Natural killer cell (primary cell): ENCODE measurements at regions not wholly inside any gene's neighbourhood (a gene's known extent, or its start where the extent isn't known, plus 50 kb on each side); places are given as distances from the start of the nearest gene placed in this dataset.

Experiments used
- ATAC-seq, 3 donors: fragments of 150-1000 bp in 2 of 3; fragments of 200-7000 bp in 1 of 3; cut with Tn5 transposase; 1 replicate in 1 of 3; 2 replicates in 2 of 3; pipeline ENCODE4 v1.10.0; 2021; ENCODE audit warnings: mild to moderate bottlenecking in 2 of 3, moderate library complexity in 2 of 3
- DNase-seq, 2 donors: peaks; one replicate each; pipeline versions ENCODE4 v3.0.0 to v3.0.0-alpha.2; 2013 to 2021; ENCODE audit warnings: mixed read lengths in 1 of 2
- H3K27ac ChIP-seq: one replicate; pipeline ENCODE4 v1.5.1; 2013; ENCODE audit warnings: mild to moderate bottlenecking, low read length
- H3K27me3 ChIP-seq: one replicate; pipeline ENCODE4 v1.6.1; 2013; ENCODE audit warnings: low read length; ENCODE audit not compliant: control insufficient read depth, insufficient read depth
- H3K36me3 ChIP-seq: one replicate; pipeline ENCODE4 v1.6.1; 2013; ENCODE audit warnings: low read length; ENCODE audit not compliant: control insufficient read depth, insufficient read depth
- H3K4me1 ChIP-seq: one replicate; pipeline ENCODE4 v1.6.1; 2013; ENCODE audit warnings: low read length; ENCODE audit not compliant: control insufficient read depth, insufficient read depth
- H3K4me3 ChIP-seq: one replicate; pipeline ENCODE4 v1.5.1; 2013; ENCODE audit warnings: low read length
- H3K9me3 ChIP-seq: one replicate; pipeline ENCODE4 v1.6.1; 2013; ENCODE audit warnings: low read length; ENCODE audit not compliant: control insufficient read depth, insufficient read depth
- H3K27ac Mint-ChIP-seq, 2 donors: one replicate each; pipeline ENCODE4 v1.8.0; 2022; ENCODE audit warnings: mild to moderate bottlenecking in 2 of 2, mixed read lengths in 2 of 2, moderate library complexity in 1 of 2
- H3K27me3 Mint-ChIP-seq, 2 donors: one replicate each; pipeline ENCODE4 v1.8.0; 2022; ENCODE audit warnings: low read depth in 2 of 2, mixed read lengths in 2 of 2
- H3K36me3 Mint-ChIP-seq: one replicate; pipeline ENCODE4 v1.8.0; 2022; ENCODE audit warnings: mixed read lengths
- H3K4me1 Mint-ChIP-seq, 2 donors: one replicate each; pipeline ENCODE4 v1.8.0; 2022; ENCODE audit warnings: mixed read lengths in 2 of 2
- H3K4me3 Mint-ChIP-seq: one replicate; pipeline ENCODE4 v1.8.0; 2022; ENCODE audit warnings: mild to moderate bottlenecking, moderate library complexity, mixed read lengths
- H3K9me3 Mint-ChIP-seq, 2 donors: one replicate each; pipeline ENCODE4 v1.8.0; 2022; ENCODE audit warnings: mixed read lengths in 2 of 2
- WGBS: methylation state at CpG from one replicate; pipeline ENCODE4 v1.1.7; 2013; ENCODE audit warnings: missing lambda C conversion rate; ENCODE audit not compliant: insufficient coverage; 5-methylcytosine and 5-hydroxymethylcytosine counted together
- intact Hi-C: fragments of 100-400 bp; cut with micrococcal nuclease; formaldehyde crosslinking; loops from one replicate; pipeline ENCODE4 v1.14.2; 2022
- TF ChIP-seq, protein P1 (sequence below): fragments of 200-600 bp; IDR thresholded peaks from one replicate; pipeline ENCODE4 v1.8.0; 2022; ENCODE audit warnings: antibody characterized with exemption

DNA sequence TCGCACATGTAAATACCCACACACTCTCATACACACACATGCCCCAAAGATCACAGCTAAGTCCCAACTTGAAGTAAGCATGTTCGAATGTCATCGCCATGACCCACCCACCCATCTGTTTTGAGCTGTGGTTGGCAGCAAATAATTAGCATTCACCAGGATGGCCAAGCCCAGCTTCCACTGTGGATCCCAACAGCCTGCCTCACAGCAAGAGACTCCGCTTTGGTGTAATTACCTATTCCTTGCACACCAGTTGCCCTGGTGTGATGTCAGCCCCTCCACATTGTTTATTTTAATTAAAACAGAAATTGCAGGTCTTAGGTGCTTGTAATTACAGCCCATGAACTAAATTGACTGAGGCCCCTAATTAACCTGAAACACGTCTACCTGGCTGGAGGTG is 81.1 kb downstream of the MAFB start:
- WGBS = 83% methylated on average over 5 of the region's 5 CpGs

DNA sequence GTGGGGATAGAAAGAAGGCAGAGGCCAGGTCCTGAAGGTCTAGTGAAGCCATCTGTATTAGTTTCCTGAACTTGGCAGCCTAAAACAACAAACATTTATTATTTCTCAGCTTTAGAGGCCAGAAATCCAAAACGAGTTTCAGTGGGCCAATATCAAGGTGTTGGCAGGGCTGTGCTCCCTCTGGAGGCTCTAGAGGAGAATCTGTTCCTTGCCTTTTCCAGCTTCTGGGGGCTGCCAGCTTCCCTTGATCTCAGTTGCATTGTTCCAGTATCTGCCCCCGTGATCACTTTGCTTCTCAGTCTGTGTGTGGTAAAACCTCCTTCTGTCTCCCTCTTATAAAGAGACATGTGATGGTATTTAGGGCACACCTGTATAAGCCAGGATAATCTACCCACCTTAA is 82.4 kb downstream of the MAFB start:
- Histone ChIP-seq H3K4me1 (no peaks in the 10 kb centered on the region), H3K27me3 (peaks cover 2% of the 10 kb centered on the region), H3K9me3 (no peaks in the 10 kb centered on the region), H3K27ac (no peak overlapping the region), H3K4me3 (no peak overlapping the region), H3K36me3 (no peaks in the 10 kb centered on the region)
- TF ChIP-seq, protein P1, sequence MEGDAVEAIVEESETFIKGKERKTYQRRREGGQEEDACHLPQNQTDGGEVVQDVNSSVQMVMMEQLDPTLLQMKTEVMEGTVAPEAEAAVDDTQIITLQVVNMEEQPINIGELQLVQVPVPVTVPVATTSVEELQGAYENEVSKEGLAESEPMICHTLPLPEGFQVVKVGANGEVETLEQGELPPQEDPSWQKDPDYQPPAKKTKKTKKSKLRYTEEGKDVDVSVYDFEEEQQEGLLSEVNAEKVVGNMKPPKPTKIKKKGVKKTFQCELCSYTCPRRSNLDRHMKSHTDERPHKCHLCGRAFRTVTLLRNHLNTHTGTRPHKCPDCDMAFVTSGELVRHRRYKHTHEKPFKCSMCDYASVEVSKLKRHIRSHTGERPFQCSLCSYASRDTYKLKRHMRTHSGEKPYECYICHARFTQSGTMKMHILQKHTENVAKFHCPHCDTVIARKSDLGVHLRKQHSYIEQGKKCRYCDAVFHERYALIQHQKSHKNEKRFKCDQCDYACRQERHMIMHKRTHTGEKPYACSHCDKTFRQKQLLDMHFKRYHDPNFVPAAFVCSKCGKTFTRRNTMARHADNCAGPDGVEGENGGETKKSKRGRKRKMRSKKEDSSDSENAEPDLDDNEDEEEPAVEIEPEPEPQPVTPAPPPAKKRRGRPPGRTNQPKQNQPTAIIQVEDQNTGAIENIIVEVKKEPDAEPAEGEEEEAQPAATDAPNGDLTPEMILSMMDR = no peak
- Mint-ChIP-seq H3K4me3 (no peak overlapping the region), H3K27ac (no peak overlapping the region), H3K36me3 (no peaks in the 10 kb centered on the region), H3K9me3 (peaks cover 0 to 2% of the 10 kb centered on the region in 2 donors), H3K27me3 (peaks cover 4 to 32% of the 10 kb centered on the region in 2 donors), H3K4me1 (no peaks in the 10 kb centered on the region)
- intact Hi-C loops = no loop called here
- DNase-seq (no peak), ATAC-seq (no peak)
- 8% methylated on average over 1 of the region's 2 CpGs for WGBS

More for the DNA sequence above, 81.1 kb downstream of the MAFB start:
- H3K27me3 Mint-ChIP-seq = peaks cover 4 to 32% of the 10 kb centered on the region in 2 donors
- intact Hi-C loops = no loop called here
- no peaks in the 10 kb centered on the region for H3K4me1 ChIP-seq
- no peak for ATAC-seq
- H3K4me3 ChIP-seq = no peak overlapping the region
- H3K27me3 ChIP-seq = peaks cover 2% of the 10 kb centered on the region
- DNase-seq = no peak
- H3K4me3 Mint-ChIP-seq = no peak overlapping the region
- no peaks in the 10 kb centered on the region for H3K9me3 ChIP-seq
- no peaks in the 10 kb centered on the region for H3K36me3 ChIP-seq
- H3K4me1 Mint-ChIP-seq = no peaks in the 10 kb centered on the region
- H3K36me3 Mint-ChIP-seq = no peaks in the 10 kb centered on the region
- TF ChIP-seq, protein P1 = no peak
- no peak overlapping the region for H3K27ac Mint-ChIP-seq
- peaks cover 0 to 2% of the 10 kb centered on the region in 2 donors for H3K9me3 Mint-ChIP-seq
- no peak overlapping the region for H3K27ac ChIP-seq

DNA sequence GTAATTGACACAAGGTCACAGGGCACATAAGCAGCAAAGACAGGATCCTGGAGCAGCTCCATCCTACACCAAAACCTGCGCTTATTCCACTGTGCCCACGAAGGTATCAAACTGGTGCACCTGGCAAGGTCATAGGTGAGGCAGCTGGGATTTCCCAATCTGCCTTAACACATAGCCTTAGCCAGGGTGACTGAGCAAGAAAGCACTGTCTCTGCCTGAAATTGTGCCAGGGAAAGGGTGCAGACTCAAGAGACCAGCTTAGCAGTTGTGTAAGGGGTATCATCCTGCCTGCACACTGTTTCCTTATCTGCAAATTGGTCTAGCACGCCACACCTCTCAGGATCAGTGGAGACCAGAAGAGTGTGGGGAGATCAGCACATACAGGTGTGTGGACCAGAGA is 82.8 kb downstream of the MAFB start:
- no peak for DNase-seq
- no peak overlapping the region for H3K27ac ChIP-seq
- Mint-ChIP-seq H3K4me3 (no peak overlapping the region), H3K4me1 (no peaks in the 10 kb centered on the region), H3K27me3 (peaks cover 4 to 32% of the 10 kb centered on the region in 2 donors), H3K9me3 (peaks cover 0 to 2% of the 10 kb centered on the region in 2 donors), H3K27ac (no peak overlapping the region), H3K36me3 (no peaks in the 10 kb centered on the region)
- H3K36me3 ChIP-seq = no peaks in the 10 kb centered on the region
- TF ChIP-seq, protein P1 = no peak
- WGBS = 69% methylated on average over 3 of the region's 3 CpGs
- no peaks in the 10 kb centered on the region for H3K9me3 ChIP-seq
- intact Hi-C loops = no loop called here
- H3K27me3 ChIP-seq = peaks cover 2% of the 10 kb centered on the region
- ATAC-seq = no peak
- H3K4me1 ChIP-seq = no peaks in the 10 kb centered on the region
- H3K4me3 ChIP-seq = no peak overlapping the region

DNA sequence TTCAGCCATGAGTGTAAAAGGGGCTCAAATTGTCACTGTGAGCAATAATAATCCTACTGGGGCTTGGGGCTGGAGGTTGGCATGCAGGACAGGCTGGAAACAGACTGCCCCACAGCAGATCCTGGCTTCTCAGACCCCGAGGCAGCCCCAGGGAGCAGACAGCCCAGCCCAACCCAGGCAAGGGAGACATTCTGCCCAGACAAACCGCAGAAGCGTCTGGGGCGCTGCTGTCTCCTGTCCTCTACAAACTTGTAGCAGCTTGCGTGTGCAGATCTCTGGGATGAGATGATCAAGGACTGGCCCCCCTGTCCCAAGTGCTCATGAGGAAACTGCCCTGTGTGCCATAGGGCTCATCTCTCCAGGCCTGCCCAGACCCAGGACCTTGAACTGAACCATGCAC is 84.6 kb downstream of the MAFB start:
- no peak overlapping the region for H3K27ac ChIP-seq
- DNase-seq = no peak
- H3K36me3 ChIP-seq = no peaks in the 10 kb centered on the region
- TF ChIP-seq, protein P1 = no peak
- Mint-ChIP-seq H3K4me1 (no peaks in the 10 kb centered on the region), H3K36me3 (no peaks in the 10 kb centered on the region), H3K27me3 (peaks cover 2 to 21% of the 10 kb centered on the region in 2 donors), H3K9me3 (peaks cover 0 to 2% of the 10 kb centered on the region in 2 donors), H3K4me3 (no peak overlapping the region), H3K27ac (no peak overlapping the region)
- ATAC-seq = no peak
- no peaks in the 10 kb centered on the region for H3K9me3 ChIP-seq
- intact Hi-C loops = no loop called here
- H3K4me1 ChIP-seq = no peaks in the 10 kb centered on the region
- H3K27me3 ChIP-seq = peaks cover 2% of the 10 kb centered on the region
- no peak overlapping the region for H3K4me3 ChIP-seq
- 87% methylated on average over 5 of the region's 5 CpGs for WGBS
